ENCODE measurements at regions not wholly inside any gene's neighbourhood (a gene's known extent, or its start where the extent isn't known, plus 50 kb on each side); places are given as distances from the start of the nearest gene placed in this dataset.
"Not testable (repeated sequence)": the region's sequence is repeated elsewhere in the genome, so short reads cannot be mapped to it uniquely, and the experiment has no call there.

DNA sequence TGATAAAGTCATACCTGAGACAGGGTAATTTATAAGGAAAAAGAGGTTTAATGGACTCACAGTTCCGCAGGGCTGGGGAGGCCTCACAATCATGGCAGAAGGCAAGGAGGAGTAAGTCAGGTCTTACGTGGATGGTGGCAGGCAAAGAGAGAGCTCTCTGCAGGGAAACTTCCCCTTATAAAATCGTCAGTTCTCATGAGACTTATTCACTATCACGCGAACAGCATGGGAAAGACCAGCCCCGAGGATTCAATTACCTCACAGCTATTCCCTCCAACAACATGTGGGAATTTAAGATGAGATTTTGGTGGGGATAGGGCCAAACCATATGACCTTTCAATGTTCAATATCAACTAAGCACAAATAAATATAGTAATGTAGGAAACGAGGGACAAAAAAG is 559.4 kb upstream of the KCND2 start:
- Histone ChIP-seq H3K27ac (ENCODE audit: low read depth, low read length) (no peak overlapping the region), H3K9me3 (ENCODE audit: control insufficient read depth in 5 of 5, low read length in 5 of 5) (peaks cover 0 to 3% (median 0%) of the 10 kb centered on the region in 5 donors), H3K36me3 (ENCODE audit: control insufficient read depth in 5 of 5, insufficient read depth in 5 of 5, low read length in 5 of 5) (no peaks in the 10 kb centered on the region), H3K27me3 (ENCODE audit: control insufficient read depth in 5 of 5, insufficient read depth in 4 of 5, low read length in 5 of 5) (no peaks in the 10 kb centered on the region), H3K9ac (ENCODE audit: low read length in 5 of 5) (no peak overlapping the region), H3K4me3 (ENCODE audit: low read depth in 1 of 5, low read length in 5 of 5) (no peak overlapping the region), H3K4me1 (ENCODE audit: control insufficient read depth in 5 of 5, insufficient read depth in 5 of 5, low read length in 5 of 5) (no peaks in the 10 kb centered on the region)

DNA sequence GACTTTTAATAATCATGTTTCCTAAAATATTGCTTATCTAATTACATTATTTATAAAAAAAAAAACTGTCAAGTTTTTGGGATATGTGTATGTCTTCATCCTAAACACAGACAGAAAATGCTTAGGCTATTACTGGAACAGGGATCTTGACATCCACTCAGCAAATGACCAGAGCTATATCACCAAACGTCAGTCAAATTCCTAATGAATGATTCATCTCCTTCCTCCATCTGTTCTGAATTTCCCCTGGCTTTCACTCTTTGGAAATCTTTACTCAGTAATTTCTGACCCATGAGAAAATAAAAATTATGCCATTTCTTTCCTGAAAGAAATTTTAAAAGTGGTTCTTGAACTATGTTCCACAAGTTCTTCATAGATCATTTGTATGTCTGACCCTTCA is 552.4 kb upstream of the KCND2 start:
- no peak overlapping the region for H3K9ac ChIP-seq (ENCODE audit: low read length in 5 of 5)
- H3K27me3 ChIP-seq (ENCODE audit: control insufficient read depth in 5 of 5, insufficient read depth in 4 of 5, low read length in 5 of 5), result no peaks in the 10 kb centered on the region
- H3K4me3 ChIP-seq (ENCODE audit: low read depth in 1 of 5, low read length in 5 of 5), result no peak overlapping the region
- no peaks in the 10 kb centered on the region for H3K4me1 ChIP-seq (ENCODE audit: control insufficient read depth in 5 of 5, insufficient read depth in 5 of 5, low read length in 5 of 5)
- no peaks in the 10 kb centered on the region for H3K9me3 ChIP-seq (ENCODE audit: control insufficient read depth in 5 of 5, low read length in 5 of 5)
- H3K36me3 ChIP-seq (ENCODE audit: control insufficient read depth in 5 of 5, insufficient read depth in 5 of 5, low read length in 5 of 5), result no peaks in the 10 kb centered on the region
- no peak overlapping the region for H3K27ac ChIP-seq (ENCODE audit: low read depth, low read length)

DNA sequence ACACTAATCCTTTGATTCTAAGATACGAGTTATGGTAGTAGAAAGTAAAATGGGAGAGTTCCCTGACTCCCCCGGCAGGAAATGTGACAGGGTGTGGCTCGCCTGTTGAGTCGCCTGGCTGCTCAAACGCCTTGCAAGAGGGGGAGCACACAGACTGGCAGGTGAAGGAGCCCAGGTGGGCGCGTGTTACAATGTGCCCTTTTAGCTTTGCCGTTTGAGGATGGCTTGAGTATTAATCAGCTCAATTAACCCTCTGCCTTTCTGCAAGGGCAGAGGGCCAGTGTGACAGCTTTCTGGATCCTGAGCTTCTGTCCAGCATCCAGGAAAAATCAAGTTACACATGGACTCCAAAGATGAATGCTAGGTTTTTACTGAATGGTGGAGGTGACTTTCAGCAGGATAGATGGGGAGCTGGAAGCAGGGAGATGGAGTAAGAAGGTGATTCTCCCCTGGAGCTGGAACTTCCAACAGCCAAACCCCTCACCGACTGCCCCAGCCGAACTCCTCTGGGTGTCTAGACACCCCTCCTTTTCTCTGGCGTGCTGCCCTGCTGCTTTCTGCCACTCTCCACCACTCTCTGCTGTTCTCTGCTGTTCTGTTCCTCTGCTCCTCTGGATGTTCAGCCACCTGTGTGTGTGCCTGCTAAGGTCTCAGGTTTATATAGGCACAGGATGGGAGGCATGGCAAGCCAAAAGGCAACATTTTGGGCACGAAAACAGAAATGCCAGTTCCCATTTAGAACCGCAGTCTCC is 548.8 kb upstream of the KCND2 start:
- H3K9me3 ChIP-seq (ENCODE audit: control insufficient read depth in 5 of 5, low read length in 5 of 5), result no peaks in the 10 kb centered on the region
- no peaks in the 10 kb centered on the region for H3K4me1 ChIP-seq (ENCODE audit: control insufficient read depth in 5 of 5, insufficient read depth in 5 of 5, low read length in 5 of 5)
- H3K9ac ChIP-seq (ENCODE audit: low read length in 5 of 5), result no peak overlapping the region

DNA sequence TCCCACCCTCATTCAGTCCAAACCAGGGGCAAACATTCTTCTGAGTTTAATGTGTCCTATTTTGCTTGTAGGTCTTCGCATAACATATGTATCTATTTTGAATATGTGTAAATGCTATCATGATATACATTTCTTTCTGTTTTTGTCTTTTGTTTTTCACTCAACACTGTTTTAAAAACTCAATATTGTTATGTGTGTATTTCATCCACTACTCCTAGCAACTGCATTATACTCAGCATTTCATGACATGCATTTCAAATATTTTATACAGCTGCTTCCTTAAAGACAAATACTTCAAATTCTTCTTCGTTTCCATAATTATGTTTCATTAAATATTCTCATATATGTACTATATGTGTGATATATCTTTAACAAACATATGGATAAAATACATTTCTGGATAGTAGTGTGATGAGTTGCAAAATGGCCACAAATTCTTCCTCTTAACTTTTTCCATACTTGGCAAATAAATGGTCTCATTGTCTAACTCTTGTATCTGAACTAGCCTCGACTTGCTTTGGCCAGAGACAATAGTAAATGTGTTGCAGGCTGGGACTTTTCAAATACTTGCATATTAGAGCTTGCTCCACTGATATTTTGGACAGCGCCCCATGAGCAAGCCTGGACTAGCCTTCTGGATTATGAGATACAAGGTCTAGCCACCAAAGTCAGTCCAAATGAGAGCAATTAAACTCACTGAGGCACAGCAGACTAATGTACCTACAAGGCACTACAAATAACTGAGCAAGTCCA is 539.7 kb upstream of the KCND2 start:
- H3K9me3 ChIP-seq (ENCODE audit: control insufficient read depth in 5 of 5, low read length in 5 of 5), result no peaks in the 10 kb centered on the region
- H3K36me3 ChIP-seq (ENCODE audit: control insufficient read depth in 5 of 5, insufficient read depth in 5 of 5, low read length in 5 of 5), result no peaks in the 10 kb centered on the region
- no peak overlapping the region for H3K27ac ChIP-seq (ENCODE audit: low read depth, low read length)
- H3K27me3 ChIP-seq (ENCODE audit: control insufficient read depth in 5 of 5, insufficient read depth in 4 of 5, low read length in 5 of 5), result no peaks in the 10 kb centered on the region
- H3K9ac ChIP-seq (ENCODE audit: low read length in 5 of 5), result no peak overlapping the region
- no peak overlapping the region for H3K4me3 ChIP-seq (ENCODE audit: low read depth in 1 of 5, low read length in 5 of 5)
- no peaks in the 10 kb centered on the region for H3K4me1 ChIP-seq (ENCODE audit: control insufficient read depth in 5 of 5, insufficient read depth in 5 of 5, low read length in 5 of 5)

More for the DNA sequence above, 548.8 kb upstream of the KCND2 start:
- no peak overlapping the region for H3K4me3 ChIP-seq (ENCODE audit: low read depth in 1 of 5, low read length in 5 of 5)
- H3K36me3 ChIP-seq (ENCODE audit: control insufficient read depth in 5 of 5, insufficient read depth in 5 of 5, low read length in 5 of 5), result no peaks in the 10 kb centered on the region
- H3K27me3 ChIP-seq (ENCODE audit: control insufficient read depth in 5 of 5, insufficient read depth in 4 of 5, low read length in 5 of 5), result no peaks in the 10 kb centered on the region
- no peak overlapping the region for H3K27ac ChIP-seq (ENCODE audit: low read depth, low read length)

DNA sequence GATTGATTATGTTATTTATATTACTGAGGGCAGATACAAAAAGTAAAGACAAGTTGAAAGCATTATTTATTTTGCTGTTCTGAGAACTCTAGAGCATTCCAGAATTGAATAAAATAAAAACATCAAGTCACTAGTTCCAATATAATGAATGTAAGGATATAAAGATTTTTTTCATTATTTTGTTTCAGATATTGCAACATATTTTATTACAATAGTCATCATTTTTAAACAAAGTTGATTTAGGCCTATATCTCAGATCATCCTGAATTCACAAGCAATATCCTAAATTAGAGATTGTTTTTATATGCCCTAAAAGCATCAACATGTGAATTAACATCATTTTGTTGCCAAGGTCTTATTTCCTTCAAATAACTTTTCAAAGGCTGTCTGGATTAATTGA is 535.6 kb upstream of the KCND2 start:
- no peak overlapping the region for H3K27ac ChIP-seq (ENCODE audit: low read depth, low read length)
- H3K36me3 ChIP-seq (ENCODE audit: control insufficient read depth in 5 of 5, insufficient read depth in 5 of 5, low read length in 5 of 5), result no peaks in the 10 kb centered on the region

DNA sequence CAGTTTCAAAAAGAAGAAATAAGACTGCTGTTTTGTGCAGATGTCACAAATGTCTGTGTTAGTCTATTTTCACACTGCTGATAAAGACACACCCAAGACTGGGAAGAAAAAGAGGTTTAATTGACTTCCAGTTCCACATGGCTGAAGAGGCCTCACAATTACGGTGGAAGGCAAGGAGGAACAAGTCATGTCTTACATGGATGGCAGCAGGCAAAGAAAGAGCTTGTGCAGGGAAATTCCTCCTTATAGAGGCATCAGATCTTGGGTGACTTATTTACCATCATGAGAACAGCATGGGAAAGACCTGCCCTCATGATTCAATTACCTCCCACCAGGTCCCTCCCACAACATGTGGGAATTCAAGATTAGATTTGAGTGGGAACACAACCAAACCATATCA is 527.7 kb upstream of the KCND2 start:
- H3K9ac ChIP-seq (ENCODE audit: low read length in 5 of 5); H3K36me3 ChIP-seq (ENCODE audit: control insufficient read depth in 5 of 5, insufficient read depth in 5 of 5, low read length in 5 of 5); H3K4me1 ChIP-seq (ENCODE audit: control insufficient read depth in 5 of 5, insufficient read depth in 5 of 5, low read length in 5 of 5); H3K27ac ChIP-seq (ENCODE audit: low read depth, low read length); H3K27me3 ChIP-seq (ENCODE audit: control insufficient read depth in 5 of 5, insufficient read depth in 4 of 5, low read length in 5 of 5); H3K9me3 ChIP-seq (ENCODE audit: control insufficient read depth in 5 of 5, low read length in 5 of 5); H3K4me3 ChIP-seq (ENCODE audit: low read depth in 1 of 5, low read length in 5 of 5): not testable (repeated sequence)

More for the DNA sequence above, 535.6 kb upstream of the KCND2 start:
- no peak overlapping the region for H3K4me3 ChIP-seq (ENCODE audit: low read depth in 1 of 5, low read length in 5 of 5)
- H3K9me3 ChIP-seq (ENCODE audit: control insufficient read depth in 5 of 5, low read length in 5 of 5), result no peaks in the 10 kb centered on the region
- H3K27me3 ChIP-seq (ENCODE audit: control insufficient read depth in 5 of 5, insufficient read depth in 4 of 5, low read length in 5 of 5), result no peaks in the 10 kb centered on the region
- H3K4me1 ChIP-seq (ENCODE audit: control insufficient read depth in 5 of 5, insufficient read depth in 5 of 5, low read length in 5 of 5), result no peaks in the 10 kb centered on the region
- no peak overlapping the region for H3K9ac ChIP-seq (ENCODE audit: low read length in 5 of 5)

DNA sequence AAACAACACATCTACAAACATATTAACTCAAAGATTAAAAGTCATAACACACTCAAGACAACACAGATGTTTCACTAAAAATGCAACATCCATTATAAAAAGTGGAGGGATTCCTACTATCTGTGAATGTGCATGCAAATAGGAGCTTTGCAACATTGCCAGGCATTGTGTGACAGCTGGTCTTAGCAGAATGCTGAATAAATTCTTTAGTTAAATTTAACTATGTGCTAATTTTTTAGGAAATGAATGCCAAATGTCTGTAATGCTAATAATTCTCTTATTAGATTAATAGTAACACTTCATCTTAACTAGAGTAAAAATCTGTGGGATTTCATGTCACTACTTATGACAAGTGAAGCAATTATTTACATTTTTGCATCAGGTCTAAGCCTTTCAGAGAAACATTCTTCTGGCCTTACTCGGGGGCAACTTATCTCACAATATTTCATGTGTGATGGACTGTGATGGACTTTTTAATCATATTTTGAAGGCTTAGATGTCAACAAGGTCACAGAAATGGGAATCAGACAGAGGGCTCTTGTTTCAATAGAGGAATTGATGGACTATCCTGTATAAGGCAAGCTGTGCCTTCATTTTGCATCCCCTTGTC is 524.6 kb upstream of the KCND2 start:
- no peaks in the 10 kb centered on the region for H3K27me3 ChIP-seq (ENCODE audit: control insufficient read depth in 5 of 5, insufficient read depth in 4 of 5, low read length in 5 of 5)
- no peaks in the 10 kb centered on the region for H3K36me3 ChIP-seq (ENCODE audit: control insufficient read depth in 5 of 5, insufficient read depth in 5 of 5, low read length in 5 of 5)
- no peak overlapping the region for H3K4me3 ChIP-seq (ENCODE audit: low read depth in 1 of 5, low read length in 5 of 5)
- no peaks in the 10 kb centered on the region for H3K4me1 ChIP-seq (ENCODE audit: control insufficient read depth in 5 of 5, insufficient read depth in 5 of 5, low read length in 5 of 5)
- H3K27ac ChIP-seq (ENCODE audit: low read depth, low read length), result no peak overlapping the region
- no peak overlapping the region for H3K9ac ChIP-seq (ENCODE audit: low read length in 5 of 5)
- no peaks in the 10 kb centered on the region for H3K9me3 ChIP-seq (ENCODE audit: control insufficient read depth in 5 of 5, low read length in 5 of 5)

DNA sequence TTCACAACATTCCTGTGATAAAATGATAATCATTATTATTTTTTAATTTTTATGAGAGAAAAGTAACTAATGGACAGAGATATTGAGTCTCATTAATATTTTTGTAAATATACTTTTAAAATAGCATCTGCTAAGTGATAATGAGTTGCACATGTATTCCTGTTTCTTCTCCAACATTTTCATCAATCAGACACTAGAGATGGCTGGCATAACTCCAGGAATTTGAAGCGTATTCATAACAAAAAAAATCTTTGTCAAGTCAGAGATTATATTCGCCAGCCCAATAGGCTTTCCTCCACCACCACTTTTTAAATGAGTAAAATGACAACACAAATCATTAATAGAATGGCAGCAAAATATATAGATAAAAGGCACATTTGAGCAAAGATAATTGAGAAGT is 524.0 kb upstream of the KCND2 start:
- Histone ChIP-seq H3K9me3 (ENCODE audit: control insufficient read depth in 5 of 5, low read length in 5 of 5) (no peaks in the 10 kb centered on the region), H3K36me3 (ENCODE audit: control insufficient read depth in 5 of 5, insufficient read depth in 5 of 5, low read length in 5 of 5) (no peaks in the 10 kb centered on the region), H3K27me3 (ENCODE audit: control insufficient read depth in 5 of 5, insufficient read depth in 4 of 5, low read length in 5 of 5) (no peaks in the 10 kb centered on the region), H3K9ac (ENCODE audit: low read length in 5 of 5) (no peak overlapping the region), H3K4me3 (ENCODE audit: low read depth in 1 of 5, low read length in 5 of 5) (no peak overlapping the region), H3K4me1 (ENCODE audit: control insufficient read depth in 5 of 5, insufficient read depth in 5 of 5, low read length in 5 of 5) (no peaks in the 10 kb centered on the region), H3K27ac (ENCODE audit: low read depth, low read length) (no peak overlapping the region)

DNA sequence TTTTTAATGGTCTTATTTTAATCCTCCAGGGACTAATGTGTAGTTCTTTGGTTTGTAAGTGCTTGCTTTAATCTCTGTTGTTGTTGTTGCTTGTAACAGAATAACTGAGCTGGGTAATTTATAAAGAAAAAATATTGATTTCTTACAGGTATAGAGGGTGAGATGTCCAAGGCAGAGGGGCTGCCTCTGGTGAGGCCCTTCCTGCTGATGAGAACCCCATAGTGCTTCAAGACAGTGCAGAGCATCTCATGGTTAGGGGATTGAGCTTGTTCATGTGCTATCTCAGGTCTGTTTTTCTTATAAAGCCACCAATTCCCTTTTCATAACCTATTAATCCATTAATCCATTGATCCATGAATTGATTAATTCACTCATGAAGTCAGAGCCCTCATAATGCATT is 516.3 kb upstream of the KCND2 start:
- H3K4me3 ChIP-seq (ENCODE audit: low read depth in 1 of 5, low read length in 5 of 5), result no peak overlapping the region
- H3K9me3 ChIP-seq (ENCODE audit: control insufficient read depth in 5 of 5, low read length in 5 of 5), result no peaks in the 10 kb centered on the region
- no peaks in the 10 kb centered on the region for H3K4me1 ChIP-seq (ENCODE audit: control insufficient read depth in 5 of 5, insufficient read depth in 5 of 5, low read length in 5 of 5)
- no peaks in the 10 kb centered on the region for H3K27me3 ChIP-seq (ENCODE audit: control insufficient read depth in 5 of 5, insufficient read depth in 4 of 5, low read length in 5 of 5)
- no peak overlapping the region for H3K9ac ChIP-seq (ENCODE audit: low read length in 5 of 5)
- H3K27ac ChIP-seq (ENCODE audit: low read depth, low read length), result no peak overlapping the region
- H3K36me3 ChIP-seq (ENCODE audit: control insufficient read depth in 5 of 5, insufficient read depth in 5 of 5, low read length in 5 of 5), result no peaks in the 10 kb centered on the region

DNA sequence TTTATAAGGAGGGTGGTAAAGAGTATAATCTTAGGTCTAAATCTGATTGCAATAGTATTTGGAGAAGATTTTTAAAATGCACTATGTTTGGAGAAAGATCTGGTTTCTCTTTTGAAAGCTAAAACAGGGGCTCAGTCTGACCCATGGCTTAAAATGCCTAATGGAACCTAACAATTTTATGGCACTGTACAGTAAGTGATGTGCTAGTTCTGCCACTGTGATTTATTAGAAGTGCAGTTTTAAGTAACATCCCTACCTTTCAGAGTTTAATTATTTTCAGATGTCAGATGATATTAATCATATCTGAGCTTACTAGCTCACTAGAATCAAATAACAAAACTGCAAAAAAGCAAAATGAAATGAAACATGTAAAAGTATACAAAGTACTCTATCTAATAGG is 514.7 kb upstream of the KCND2 start:
- Histone ChIP-seq H3K9me3 (ENCODE audit: control insufficient read depth in 5 of 5, low read length in 5 of 5) (no peaks in the 10 kb centered on the region), H3K36me3 (ENCODE audit: control insufficient read depth in 5 of 5, insufficient read depth in 5 of 5, low read length in 5 of 5) (no peaks in the 10 kb centered on the region), H3K27me3 (ENCODE audit: control insufficient read depth in 5 of 5, insufficient read depth in 4 of 5, low read length in 5 of 5) (no peaks in the 10 kb centered on the region), H3K4me3 (ENCODE audit: low read depth in 1 of 5, low read length in 5 of 5) (no peak overlapping the region), H3K27ac (ENCODE audit: low read depth, low read length) (no peak overlapping the region), H3K4me1 (ENCODE audit: control insufficient read depth in 5 of 5, insufficient read depth in 5 of 5, low read length in 5 of 5) (no peaks in the 10 kb centered on the region), H3K9ac (ENCODE audit: low read length in 5 of 5) (no peak overlapping the region)

All from subcutaneous abdominal adipose tissue (tissue), 5 donors.